Body of pancreas (tissue), 4 donors: ENCODE measurements at regions not wholly inside any gene's neighbourhood (a gene's known extent, or its start where the extent isn't known, plus 50 kb on each side); places are given as distances from the start of the nearest gene placed in this dataset.

Experiments used
- POLR2A ChIP-seq, 3 donors: fragments of 450-650 bp; IDR thresholded peaks; one replicate each; pipeline ENCODE4 v1.6.1; 2016; ENCODE audit warnings: antibody characterized with exemption in 3 of 3, mild to moderate bottlenecking in 2 of 3
- TF ChIP-seq, protein P1 (sequence below), 7 experiments: fragments of 450-650 bp in 4 of 7; fragments of 200-600 bp in 3 of 7; sonication (generic) in 3 of 7; IDR thresholded peaks; one replicate each; pipeline ENCODE4 v1.5.1; 2016 to 2019; ENCODE audit warnings: antibody characterized with exemption in 7 of 7

DNA sequence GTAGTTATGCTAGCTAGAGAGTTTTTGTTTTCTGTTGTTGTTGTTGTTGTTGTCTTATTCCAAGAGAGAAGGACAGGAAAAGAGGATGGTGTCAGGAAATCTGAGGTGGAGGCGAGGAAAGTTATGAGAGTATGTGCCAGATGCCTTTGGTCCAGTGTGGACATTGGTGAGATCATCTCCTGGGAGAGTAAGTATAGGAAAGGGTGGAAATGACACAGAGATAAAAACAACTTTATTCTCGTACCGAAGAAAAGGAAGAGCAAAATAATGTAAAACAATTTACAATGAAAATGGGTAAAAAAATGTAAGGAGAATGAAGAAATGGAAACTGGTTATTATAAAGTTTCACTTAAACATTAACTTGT lies 97.4 kb upstream of the ADGRL2 start:
- TF ChIP-seq, protein P1, sequence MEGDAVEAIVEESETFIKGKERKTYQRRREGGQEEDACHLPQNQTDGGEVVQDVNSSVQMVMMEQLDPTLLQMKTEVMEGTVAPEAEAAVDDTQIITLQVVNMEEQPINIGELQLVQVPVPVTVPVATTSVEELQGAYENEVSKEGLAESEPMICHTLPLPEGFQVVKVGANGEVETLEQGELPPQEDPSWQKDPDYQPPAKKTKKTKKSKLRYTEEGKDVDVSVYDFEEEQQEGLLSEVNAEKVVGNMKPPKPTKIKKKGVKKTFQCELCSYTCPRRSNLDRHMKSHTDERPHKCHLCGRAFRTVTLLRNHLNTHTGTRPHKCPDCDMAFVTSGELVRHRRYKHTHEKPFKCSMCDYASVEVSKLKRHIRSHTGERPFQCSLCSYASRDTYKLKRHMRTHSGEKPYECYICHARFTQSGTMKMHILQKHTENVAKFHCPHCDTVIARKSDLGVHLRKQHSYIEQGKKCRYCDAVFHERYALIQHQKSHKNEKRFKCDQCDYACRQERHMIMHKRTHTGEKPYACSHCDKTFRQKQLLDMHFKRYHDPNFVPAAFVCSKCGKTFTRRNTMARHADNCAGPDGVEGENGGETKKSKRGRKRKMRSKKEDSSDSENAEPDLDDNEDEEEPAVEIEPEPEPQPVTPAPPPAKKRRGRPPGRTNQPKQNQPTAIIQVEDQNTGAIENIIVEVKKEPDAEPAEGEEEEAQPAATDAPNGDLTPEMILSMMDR (IDR thresholded peaks at IDR 0.05) = no peak
- no peak for TF ChIP-seq POLR2A (IDR thresholded peaks at IDR 0.05)
